NCI-H460 (cell line): ENCODE measurements at regions not wholly inside any gene's neighbourhood (a gene's known extent, or its start where the extent isn't known, plus 50 kb on each side); places are given as distances from the start of the nearest gene placed in this dataset.
A peak's percentile ranks its signal among the peaks of the same experiment; 100 is the strongest.

Source experiments
- DNase-seq: peaks from one replicate; pipeline ENCODE4 v3.0.0-alpha.2; 2016; ENCODE audit warnings: low read depth; ENCODE audit errors: extremely low read depth

GRCh38 chr22:19639610-19640135, 74.6 kb upstream of the SEPTIN5 start:
- no peak for DNase-seq

- DNase-seq, result no peak
These were observed 74.0 kb upstream of the SEPTIN5 start for GRCh38 chr22:19640306-19640705.

- DNase-seq, result peak; percentile 19
These were observed 72.9 kb upstream of the SEPTIN5 start for GRCh38 chr22:19641254-19641982.

GRCh38 chr22:19641983-19642451, 72.3 kb upstream of the SEPTIN5 start:
- no peak for DNase-seq

GRCh38 chr22:19643448-19644313, 70.6 kb upstream of the SEPTIN5 start:
- no peak for DNase-seq

GRCh38 chr22:19644314-19645223, 69.7 kb upstream of the SEPTIN5 start:
- no peak for DNase-seq

GRCh38 chr22:19645391-19645790, 68.9 kb upstream of the SEPTIN5 start:
- no peak for DNase-seq

- no peak for DNase-seq
These were observed 68.4 kb upstream of the SEPTIN5 start for GRCh38 chr22:19645905-19646304.

- DNase-seq, result no peak
These were observed 67.9 kb upstream of the SEPTIN5 start for GRCh38 chr22:19646383-19646782.

- DNase-seq, result no peak
These were observed 65.8 kb upstream of the SEPTIN5 start for GRCh38 chr22:19648419-19648929.

- DNase-seq, result no peak
These were observed 62.0 kb upstream of the SEPTIN5 start for GRCh38 chr22:19652316-19652715.

GRCh38 chr22:19654338-19654987, 59.8 kb upstream of the SEPTIN5 start:
- DNase-seq, result no peak

GRCh38 chr22:19655399-19655798, 58.9 kb upstream of the SEPTIN5 start:
- no peak for DNase-seq

GRCh38 chr22:19656541-19657251, 57.6 kb upstream of the SEPTIN5 start:
- no peak for DNase-seq

GRCh38 chr22:19657252-19658056, 56.8 kb upstream of the SEPTIN5 start:
- no peak for DNase-seq

GRCh38 chr22:19658057-19658966, 56.0 kb upstream of the SEPTIN5 start:
- no peak for DNase-seq
